Thymus (tissue), 11 donors: ENCODE measurements at regions not wholly inside any gene's neighbourhood (a gene's known extent, or its start where the extent isn't known, plus 50 kb on each side); places are given as distances from the start of the nearest gene placed in this dataset.

Experiments
- DNase-seq, 9 donors: peaks; one replicate each; pipeline ENCODE4 v3.0.0-alpha.2; 2013; ENCODE audit warnings: low spot score in 9 of 9, low read depth in 6 of 9, missing footprints in 1 of 9
- H3K27ac ChIP-seq, 2 donors: one replicate each; pipeline ENCODE4 v1.5.1; 2013; ENCODE audit warnings: control low read depth in 1 of 2, low read depth in 1 of 2, low read length in 1 of 2, mild to moderate bottlenecking in 1 of 2, moderate library complexity in 1 of 2
- H3K27me3 ChIP-seq, 2 donors: one replicate each; pipeline ENCODE4 v1.5.1; 2013; ENCODE audit warnings: low read length in 1 of 2; ENCODE audit not compliant: control insufficient read depth in 2 of 2, insufficient read depth in 1 of 2
- H3K36me3 ChIP-seq, 2 donors: one replicate each; pipeline ENCODE4 v1.5.1; 2013; ENCODE audit warnings: low read length in 1 of 2, mild to moderate bottlenecking in 1 of 2, moderate library complexity in 1 of 2; ENCODE audit not compliant: control insufficient read depth in 2 of 2, insufficient read depth in 2 of 2
- H3K4me1 ChIP-seq, 2 donors: one replicate each; pipeline ENCODE4 v1.5.1; 2013; ENCODE audit warnings: low read length in 2 of 2; ENCODE audit not compliant: control insufficient read depth in 2 of 2, insufficient read depth in 2 of 2
- H3K4me3 ChIP-seq, 2 donors: one replicate each; pipeline ENCODE4 v1.5.1; 2013; ENCODE audit warnings: low read length in 2 of 2, control low read depth in 1 of 2, mild to moderate bottlenecking in 1 of 2
- H3K9me3 ChIP-seq, 2 donors: one replicate each; pipeline ENCODE4 v1.5.1; 2013; ENCODE audit warnings: low read length in 1 of 2, mild to moderate bottlenecking in 1 of 2; ENCODE audit not compliant: control insufficient read depth in 2 of 2, insufficient read depth in 1 of 2
- WGBS: extraction: QIAGEN DNeasy Blood & Tissue Kit; methylation state at CpG from one replicate; pipeline ENCODE4 v1.1.7; 2013; 5-methylcytosine and 5-hydroxymethylcytosine counted together
- donor health status: healthy.

DNA sequence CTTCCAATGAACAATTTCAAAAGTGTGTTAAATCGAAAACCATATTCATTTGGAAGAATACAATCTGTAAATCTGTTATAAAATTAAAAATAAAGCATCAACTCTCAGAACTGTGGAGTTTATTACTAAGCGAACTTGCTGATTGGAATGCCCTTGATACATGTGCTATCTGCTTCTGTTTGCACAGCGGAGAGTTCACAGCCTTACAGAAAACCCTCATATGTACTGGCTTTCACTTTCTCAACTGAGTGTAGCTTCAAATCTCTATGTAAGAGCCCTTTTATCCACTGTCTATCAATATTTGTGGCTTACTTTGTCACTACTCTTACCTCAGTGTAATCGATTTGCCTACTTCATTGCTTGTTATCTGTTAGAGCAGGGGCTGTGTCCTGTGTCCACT lies 447.4 kb downstream of the C6orf118 start:
- H3K9me3 ChIP-seq, result no peaks in the 10 kb centered on the region
- H3K36me3 ChIP-seq, result no peaks in the 10 kb centered on the region
- DNase-seq, result no peak
- WGBS, result 91% methylated on average over 4 of the region's 4 CpGs
- no peak overlapping the region for H3K27ac ChIP-seq
- H3K27me3 ChIP-seq, result no peaks in the 10 kb centered on the region
- H3K4me3 ChIP-seq, result no peak overlapping the region
- H3K4me1 ChIP-seq, result no peaks in the 10 kb centered on the region

DNA sequence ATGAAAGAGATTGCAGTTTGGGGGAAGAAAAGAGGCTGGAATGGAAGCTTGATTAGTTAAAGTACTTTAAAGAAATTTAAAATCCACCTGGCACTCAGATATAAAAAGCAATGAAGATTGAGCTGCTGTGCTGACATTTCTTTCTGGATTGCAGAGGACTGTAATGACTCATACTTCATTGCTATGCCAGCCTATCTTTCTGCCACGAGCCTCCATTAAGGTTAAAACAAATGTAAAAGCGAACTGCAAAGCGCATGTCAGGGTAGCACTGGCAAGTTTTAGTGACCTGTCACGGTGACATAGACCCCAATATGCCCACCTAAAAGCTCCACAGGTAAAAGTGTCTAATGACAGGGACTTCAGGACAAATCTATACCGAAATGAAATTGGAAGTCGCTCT lies 449.6 kb downstream of the C6orf118 start:
- 81% methylated on average over 6 of the region's 6 CpGs for WGBS
- H3K9me3 ChIP-seq, result no peaks in the 10 kb centered on the region

DNA sequence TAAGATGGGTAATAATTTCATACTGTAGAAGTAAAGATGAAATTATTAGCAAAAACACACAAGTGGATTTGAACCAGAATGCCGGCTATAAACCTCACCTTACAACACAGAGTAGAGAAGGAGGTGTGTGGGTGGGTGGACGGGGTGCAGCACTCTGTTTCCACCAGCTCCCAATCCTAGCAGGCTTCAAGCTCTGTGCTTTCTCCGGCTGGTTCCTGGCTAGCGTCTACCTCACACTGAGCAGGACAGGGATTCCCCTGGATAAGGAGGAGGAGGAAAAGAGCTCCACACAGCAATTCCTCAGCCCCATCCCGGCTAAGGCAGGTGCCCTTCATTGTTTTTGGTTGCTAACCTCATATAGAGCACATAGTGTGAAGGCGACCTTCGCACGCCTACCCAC lies 453.3 kb downstream of the C6orf118 start:
- Histone ChIP-seq H3K4me3 (no peak overlapping the region), H3K9me3 (no peaks in the 10 kb centered on the region), H3K36me3 (no peaks in the 10 kb centered on the region), H3K27me3 (no peaks in the 10 kb centered on the region), H3K4me1 (no peaks in the 10 kb centered on the region), H3K27ac (no peak overlapping the region)
- 85% methylated on average over 8 of the region's 8 CpGs for WGBS
- no peak for DNase-seq

More for the DNA sequence above, 449.6 kb downstream of the C6orf118 start:
- no peak for DNase-seq
- Histone ChIP-seq H3K4me3 (no peak overlapping the region), H3K27me3 (no peaks in the 10 kb centered on the region), H3K27ac (no peak overlapping the region), H3K4me1 (no peaks in the 10 kb centered on the region), H3K36me3 (no peaks in the 10 kb centered on the region)

DNA sequence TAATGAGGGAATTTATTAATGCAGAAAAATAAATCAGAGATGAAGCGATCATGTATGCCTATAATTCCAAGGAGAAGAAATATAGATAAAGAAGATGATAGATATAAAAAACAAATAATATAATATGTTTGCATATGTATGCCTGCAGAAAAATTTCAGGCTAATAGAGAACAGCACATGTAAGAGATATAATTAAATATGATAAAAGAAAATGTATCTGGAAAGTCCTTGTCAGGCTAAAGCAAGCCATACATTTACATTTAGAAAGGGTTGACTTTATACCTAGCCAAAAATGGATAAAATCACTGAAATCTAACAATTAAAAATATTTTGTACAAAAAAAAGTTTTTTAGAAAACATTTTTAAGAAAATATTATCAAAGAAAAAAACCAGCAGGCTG lies 454.1 kb downstream of the C6orf118 start:
- DNase-seq, result no peak
- Histone ChIP-seq H3K36me3 (no peaks in the 10 kb centered on the region), H3K27ac (no peak overlapping the region), H3K9me3 (no peaks in the 10 kb centered on the region), H3K4me3 (no peak overlapping the region), H3K4me1 (no peaks in the 10 kb centered on the region), H3K27me3 (no peaks in the 10 kb centered on the region)
- WGBS, result 100% methylated on average over 1 of the region's 1 CpG

DNA sequence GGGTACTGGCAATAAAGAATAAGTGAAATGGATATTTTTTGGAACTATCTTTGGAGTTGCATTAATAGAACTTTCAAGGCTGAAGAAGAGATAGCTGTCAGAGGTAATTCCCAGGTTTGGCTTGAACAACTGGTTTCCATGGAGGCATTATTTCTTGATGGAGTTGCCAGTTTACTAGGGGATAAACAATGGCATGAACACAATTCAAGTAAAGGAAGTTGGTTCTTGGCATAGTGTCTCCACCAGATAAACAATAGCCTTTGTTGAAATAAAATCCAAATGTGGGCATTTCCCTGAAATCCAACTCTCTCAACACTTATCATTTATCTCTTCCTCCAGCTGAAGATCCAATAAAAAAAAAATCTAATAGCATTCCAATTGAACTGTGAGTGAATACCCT lies 454.9 kb downstream of the C6orf118 start:
- Histone ChIP-seq H3K27me3 (no peaks in the 10 kb centered on the region), H3K4me1 (no peaks in the 10 kb centered on the region), H3K9me3 (no peaks in the 10 kb centered on the region), H3K36me3 (no peaks in the 10 kb centered on the region), H3K27ac (no peak overlapping the region), H3K4me3 (no peak overlapping the region)
- no peak for DNase-seq

DNA sequence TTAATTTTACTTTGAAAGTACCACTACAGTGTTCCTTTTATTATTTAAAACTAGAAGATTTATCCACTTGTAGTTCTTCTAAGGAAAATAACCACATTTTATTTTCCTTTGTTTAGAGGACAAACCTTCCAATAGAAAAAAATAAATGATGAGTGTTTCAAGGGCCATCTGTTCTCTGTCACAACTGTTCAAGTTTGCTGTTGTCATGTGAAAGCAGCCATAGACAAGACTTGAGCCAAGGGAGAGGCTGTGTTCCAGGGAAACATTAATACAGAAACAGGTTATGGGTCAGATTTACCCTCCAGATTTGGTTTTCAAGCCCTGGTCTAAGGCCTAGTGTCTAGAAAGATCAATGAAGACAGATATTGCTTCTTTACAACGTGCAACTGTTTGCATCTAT lies 463.6 kb downstream of the C6orf118 start:
- H3K36me3 ChIP-seq, result no peaks in the 10 kb centered on the region
- no peak overlapping the region for H3K4me3 ChIP-seq
- peaks cover 0 to 3% of the 10 kb centered on the region in 2 donors for H3K9me3 ChIP-seq
- WGBS, result 91% methylated on average over 1 of the region's 1 CpG
- no peaks in the 10 kb centered on the region for H3K27me3 ChIP-seq
- H3K27ac ChIP-seq, result no peak overlapping the region
- no peak for DNase-seq
- no peaks in the 10 kb centered on the region for H3K4me1 ChIP-seq

DNA sequence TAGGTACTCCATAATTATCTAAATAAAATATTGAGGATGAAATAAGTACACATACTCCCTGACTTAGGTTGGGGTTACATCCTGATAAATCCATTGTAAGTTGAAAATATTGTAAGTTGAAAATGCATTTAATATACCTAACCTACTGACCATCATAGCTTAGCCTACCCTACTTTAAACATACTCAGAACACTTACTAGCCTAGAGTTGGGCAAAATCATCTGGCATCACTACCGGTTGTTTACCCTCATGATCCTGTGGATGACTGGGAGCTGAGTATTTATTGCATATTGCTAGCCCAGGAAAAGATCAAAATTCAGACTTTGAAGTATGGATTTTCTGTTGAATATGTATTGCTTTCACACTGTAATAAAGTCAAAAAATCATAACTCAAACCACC lies 467.3 kb downstream of the C6orf118 start:
- WGBS, result 99% methylated on average over 1 of the region's 1 CpG
- no peak for DNase-seq
- Histone ChIP-seq H3K9me3 (peaks cover 0 to 5% of the 10 kb centered on the region in 2 donors), H3K4me1 (no peaks in the 10 kb centered on the region), H3K27me3 (no peaks in the 10 kb centered on the region), H3K36me3 (no peaks in the 10 kb centered on the region), H3K27ac (no peak overlapping the region), H3K4me3 (no peak overlapping the region)

DNA sequence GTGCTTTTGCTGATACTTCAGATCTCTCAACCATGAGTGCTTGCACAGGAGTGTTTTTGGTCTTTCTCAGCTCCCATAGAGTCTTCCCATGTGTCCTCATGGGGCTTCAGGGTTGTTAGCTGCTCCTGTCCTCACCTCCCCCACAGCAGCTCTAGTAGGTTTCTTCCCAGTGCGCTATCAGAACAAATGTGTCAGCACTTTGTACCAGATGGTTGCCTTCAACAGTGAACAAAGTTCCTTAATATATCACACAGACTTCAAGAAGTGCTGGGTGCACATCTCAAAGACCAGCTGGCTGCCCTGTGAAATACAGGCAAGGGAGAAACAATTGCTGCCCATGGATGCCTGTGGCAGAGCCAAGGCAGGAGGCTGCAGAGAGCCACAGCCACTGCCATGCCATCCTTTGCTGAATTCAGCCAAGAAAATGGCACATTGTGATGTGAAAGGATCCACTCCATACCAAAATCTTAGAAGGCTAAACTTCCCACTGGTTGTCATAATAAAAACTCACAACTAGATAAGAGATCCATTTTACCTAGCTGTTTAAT lies 471.3 kb downstream of the C6orf118 start:
- Histone ChIP-seq H3K4me3 (no peak overlapping the region), H3K27ac (no peak overlapping the region), H3K4me1 (no peaks in the 10 kb centered on the region), H3K36me3 (no peaks in the 10 kb centered on the region), H3K9me3 (peaks cover 0 to 5% of the 10 kb centered on the region in 2 donors), H3K27me3 (no peaks in the 10 kb centered on the region)
- WGBS, result 91% methylated on average over 1 of the region's 1 CpG
- no peak for DNase-seq

DNA sequence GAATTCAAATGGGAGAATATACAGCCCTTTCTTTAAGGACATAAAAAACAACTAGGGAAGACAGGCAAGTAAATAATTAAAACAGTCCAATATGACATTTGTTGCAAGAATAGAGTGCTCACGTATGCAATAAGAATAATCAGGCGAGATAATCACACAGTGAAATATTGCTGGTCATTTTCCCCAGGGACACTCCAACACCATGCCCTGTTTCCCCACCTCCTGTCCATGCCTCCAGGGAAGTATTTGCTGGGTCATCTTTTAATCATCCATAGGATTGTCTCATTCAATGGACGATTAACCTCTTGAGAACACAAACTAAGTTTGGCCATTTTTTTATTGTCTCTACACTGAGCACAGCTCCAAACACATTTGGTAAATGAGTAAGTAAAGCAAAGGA lies 472.9 kb downstream of the C6orf118 start:
- no peak for DNase-seq
- Histone ChIP-seq H3K27me3 (no peaks in the 10 kb centered on the region), H3K9me3 (peaks cover 0 to 5% of the 10 kb centered on the region in 2 donors), H3K27ac (no peak overlapping the region), H3K4me1 (no peaks in the 10 kb centered on the region), H3K4me3 (no peak overlapping the region), H3K36me3 (no peaks in the 10 kb centered on the region)
- 93% methylated on average over 3 of the region's 3 CpGs for WGBS

DNA sequence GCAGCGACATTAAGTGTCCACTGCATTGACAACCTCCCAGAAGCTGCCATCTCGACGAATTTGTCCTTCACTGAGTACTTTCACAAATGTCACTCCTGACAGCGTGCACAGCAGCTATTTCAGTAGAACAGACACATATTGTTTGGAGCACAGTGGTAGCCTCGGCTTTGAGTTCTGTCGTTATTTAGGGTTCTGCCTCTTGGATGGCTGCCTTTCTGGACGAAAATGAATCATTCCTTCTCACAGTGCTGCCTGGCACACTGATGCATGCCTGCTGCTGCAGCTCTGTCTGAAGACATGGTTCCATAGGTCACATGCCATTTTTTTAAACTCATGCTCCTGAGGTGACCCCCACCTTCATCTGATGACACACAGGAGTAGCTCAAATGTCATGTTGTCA lies 477.0 kb downstream of the C6orf118 start:
- no peak for DNase-seq
- H3K4me3 ChIP-seq, result no peak overlapping the region
- H3K27me3 ChIP-seq, result no peaks in the 10 kb centered on the region
- H3K36me3 ChIP-seq, result no peaks in the 10 kb centered on the region
- 85% methylated on average over 7 of the region's 7 CpGs for WGBS
- no peaks in the 10 kb centered on the region for H3K9me3 ChIP-seq
- no peaks in the 10 kb centered on the region for H3K4me1 ChIP-seq
- H3K27ac ChIP-seq, result no peak overlapping the region
